ENCODE measurements at regions not wholly inside any gene's neighbourhood (a gene's known extent, or its start where the extent isn't known, plus 50 kb on each side); places are given as distances from the start of the nearest gene placed in this dataset. TPM values are rescaled to one million over a fixed set of nuclear protein-coding genes. Genes with fewer than 3 reads are reported as not detected.
A peak's percentile ranks its signal among the peaks of the same experiment; 100 is the strongest.

- H3K9me2 ChIP-seq (replicated peaks; ENCODE audit: low read length), result no peaks in the 10 kb centered on the region
- no peaks in the 10 kb centered on the region for H3F3A ChIP-seq (ENCODE audit: low read length, unreplicated experiment)
- H3K4me2 ChIP-seq (ENCODE audit: low read length), result no peak overlapping the region
- no peaks in the 10 kb centered on the region for H3K36me3 ChIP-seq (ENCODE audit: low read depth, low read length)
- H3K27ac ChIP-seq (ENCODE audit: low read length), result no peak overlapping the region
- H3K79me2 ChIP-seq (ENCODE audit: low read length), result no peaks in the 10 kb centered on the region
- no peaks in the 10 kb centered on the region for H3K9me3 ChIP-seq (ENCODE audit: low read length)
- no peak overlapping the region for H3K4me3 ChIP-seq (ENCODE audit: low read length)
- ATAC-seq (peak; percentile 69), DNase-seq (peak; percentile 63)
- no peaks in the 10 kb centered on the region for H4K20me1 ChIP-seq (ENCODE audit: low read length)
- intact Hi-C loops (cut with micrococcal nuclease), result no loop called here
- ChIA-PET CTCF (no interaction called here), POLR2A (ENCODE audit: unreplicated experiment) (no interaction called here)
- TF ChIP-seq EZH2 (IDR thresholded peaks at IDR 0.05; ENCODE audit: low read length, unreplicated experiment) (no peak), CTCF (conservative IDR thresholded peaks at IDR 0.05; ENCODE audit: low read depth, low read length) (no peak), EZH2phosphoT487 (IDR thresholded peaks at IDR 0.05; ENCODE audit: borderline replicate concordance, low read length) (no peak)
- H3K9ac ChIP-seq (ENCODE audit: low read length), result no peak overlapping the region
- no peaks in the 10 kb centered on the region for H3K27me3 ChIP-seq (ENCODE audit: low read length)
- H2AFZ ChIP-seq (ENCODE audit: low read length), result no peak overlapping the region
- H3K4me1 ChIP-seq (ENCODE audit: insufficient read depth, low read length), result peaks cover 9% of the 10 kb centered on the region; the same call in 1 of the 2 replicates
- BruUV-seq (replicated peaks), result no TSS peak
These were observed 51.0 kb upstream of the PMEPA1 start for GRCh38 chr20:57760698-57761412.

GRCh38 chr20:57759724-57760123, 49.9 kb upstream of the PMEPA1 start:
- Histone ChIP-seq H3K79me2 (ENCODE audit: low read length) (no peaks in the 10 kb centered on the region), H2AFZ (ENCODE audit: low read length) (no peak overlapping the region), H3K27me3 (ENCODE audit: low read length) (no peaks in the 10 kb centered on the region), H3K9me2 (replicated peaks; ENCODE audit: low read length) (no peaks in the 10 kb centered on the region), H3K9me3 (ENCODE audit: low read length) (no peaks in the 10 kb centered on the region), H3F3A (ENCODE audit: low read length, unreplicated experiment) (no peaks in the 10 kb centered on the region), H3K9ac (ENCODE audit: low read length) (no peak overlapping the region), H4K20me1 (ENCODE audit: low read length) (no peaks in the 10 kb centered on the region), H3K4me1 (ENCODE audit: insufficient read depth, low read length) (peaks cover 9% of the 10 kb centered on the region; the same call in 1 of the 2 replicates), H3K27ac (ENCODE audit: low read length) (no peak overlapping the region), H3K4me3 (ENCODE audit: low read length) (no peak overlapping the region), H3K4me2 (ENCODE audit: low read length) (no peak overlapping the region), H3K36me3 (ENCODE audit: low read depth, low read length) (no peaks in the 10 kb centered on the region)
- no TSS peak for BruUV-seq (replicated peaks)
- CTCF ChIA-PET, result no interaction called here
- ATAC-seq, result no peak
- DNase-seq, result no peak
- intact Hi-C loops (cut with micrococcal nuclease), result no loop called here
- POLR2A ChIA-PET (ENCODE audit: unreplicated experiment), result no interaction called here
- TF ChIP-seq EZH2 (IDR thresholded peaks at IDR 0.05; ENCODE audit: low read length, unreplicated experiment), result no peak
- no peak for TF ChIP-seq EZH2phosphoT487 (IDR thresholded peaks at IDR 0.05; ENCODE audit: borderline replicate concordance, low read length)
- no peak for TF ChIP-seq CTCF (conservative IDR thresholded peaks at IDR 0.05; ENCODE audit: low read depth, low read length)

Small RNA genes in the stretch of these regions (microRNA-seq; reads per million reads assigned to microRNA genes)
- gene MIR4532 (ENCODE audit: unreplicated experiment), result not detected
